Mesothelial cell of epicardium (in vitro differentiated cells): ENCODE measurements at regions not wholly inside any gene's neighbourhood (a gene's known extent, or its start where the extent isn't known, plus 50 kb on each side); places are given as distances from the start of the nearest gene placed in this dataset.

ENCODE experiments used
- DNase-seq, 2 experiments: peaks; one replicate each; pipeline ENCODE4 v3.0.0; 2021; ENCODE audit warnings: low spot score in 2 of 2; ENCODE audit not compliant: unreplicated experiment in 2 of 2
- H3K27ac Mint-ChIP-seq: 2 replicates; pipeline ENCODE4 v1.8.0; 2021; ENCODE audit warnings: mixed read lengths
- H3K27me3 Mint-ChIP-seq: 2 replicates; pipeline ENCODE4 v1.8.0; 2021; ENCODE audit warnings: low read depth, mixed read lengths
- H3K36me3 Mint-ChIP-seq: 2 replicates; pipeline ENCODE4 v1.8.0; 2021; ENCODE audit warnings: mixed read lengths
- H3K4me1 Mint-ChIP-seq: 2 replicates; pipeline ENCODE4 v1.8.0; 2021; ENCODE audit warnings: mixed read lengths
- H3K4me3 Mint-ChIP-seq: 2 replicates; pipeline ENCODE4 v1.8.0; 2021; ENCODE audit warnings: mild to moderate bottlenecking, moderate library complexity, mixed read lengths
- H3K9me3 Mint-ChIP-seq: 2 replicates; pipeline ENCODE4 v1.8.0; 2021; ENCODE audit warnings: mixed read lengths
- TF ChIP-seq, protein P1 (sequence below): fragments of 200-600 bp; sonication (generic); IDR thresholded peaks from one replicate; pipeline ENCODE4 v1.5.0; 2021; ENCODE audit warnings: antibody characterized with exemption; ENCODE audit not compliant: unreplicated experiment

DNA sequence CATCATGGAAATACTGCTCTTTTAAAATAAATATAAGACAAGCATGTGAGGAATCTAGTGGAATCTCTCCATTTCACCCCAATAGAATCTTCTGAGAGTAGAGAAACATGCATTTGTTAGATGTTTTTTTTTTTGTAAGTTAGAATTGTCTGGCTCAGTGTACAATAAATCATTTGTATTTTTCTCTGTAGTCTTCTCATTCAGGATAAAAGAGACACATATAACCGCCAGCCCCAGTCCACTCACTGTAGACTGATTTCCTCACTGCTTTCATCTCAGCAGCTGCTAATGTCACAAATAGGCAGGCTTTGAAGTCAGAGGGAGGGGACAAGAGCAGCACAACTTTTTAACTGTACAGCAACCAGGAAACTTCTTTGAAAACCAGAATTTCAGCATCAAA is 140.2 kb upstream of the RBMS3 start:
- Mint-ChIP-seq H3K27me3 (no peaks in the 10 kb centered on the region), H3K36me3 (no peaks in the 10 kb centered on the region), H3K27ac (no peak overlapping the region), H3K4me1 (peaks cover 28% of the 10 kb centered on the region), H3K9me3 (no peaks in the 10 kb centered on the region), H3K4me3 (no peak overlapping the region)
- DNase-seq, result no peak
- TF ChIP-seq, protein P1, sequence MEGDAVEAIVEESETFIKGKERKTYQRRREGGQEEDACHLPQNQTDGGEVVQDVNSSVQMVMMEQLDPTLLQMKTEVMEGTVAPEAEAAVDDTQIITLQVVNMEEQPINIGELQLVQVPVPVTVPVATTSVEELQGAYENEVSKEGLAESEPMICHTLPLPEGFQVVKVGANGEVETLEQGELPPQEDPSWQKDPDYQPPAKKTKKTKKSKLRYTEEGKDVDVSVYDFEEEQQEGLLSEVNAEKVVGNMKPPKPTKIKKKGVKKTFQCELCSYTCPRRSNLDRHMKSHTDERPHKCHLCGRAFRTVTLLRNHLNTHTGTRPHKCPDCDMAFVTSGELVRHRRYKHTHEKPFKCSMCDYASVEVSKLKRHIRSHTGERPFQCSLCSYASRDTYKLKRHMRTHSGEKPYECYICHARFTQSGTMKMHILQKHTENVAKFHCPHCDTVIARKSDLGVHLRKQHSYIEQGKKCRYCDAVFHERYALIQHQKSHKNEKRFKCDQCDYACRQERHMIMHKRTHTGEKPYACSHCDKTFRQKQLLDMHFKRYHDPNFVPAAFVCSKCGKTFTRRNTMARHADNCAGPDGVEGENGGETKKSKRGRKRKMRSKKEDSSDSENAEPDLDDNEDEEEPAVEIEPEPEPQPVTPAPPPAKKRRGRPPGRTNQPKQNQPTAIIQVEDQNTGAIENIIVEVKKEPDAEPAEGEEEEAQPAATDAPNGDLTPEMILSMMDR, result no peak

DNA sequence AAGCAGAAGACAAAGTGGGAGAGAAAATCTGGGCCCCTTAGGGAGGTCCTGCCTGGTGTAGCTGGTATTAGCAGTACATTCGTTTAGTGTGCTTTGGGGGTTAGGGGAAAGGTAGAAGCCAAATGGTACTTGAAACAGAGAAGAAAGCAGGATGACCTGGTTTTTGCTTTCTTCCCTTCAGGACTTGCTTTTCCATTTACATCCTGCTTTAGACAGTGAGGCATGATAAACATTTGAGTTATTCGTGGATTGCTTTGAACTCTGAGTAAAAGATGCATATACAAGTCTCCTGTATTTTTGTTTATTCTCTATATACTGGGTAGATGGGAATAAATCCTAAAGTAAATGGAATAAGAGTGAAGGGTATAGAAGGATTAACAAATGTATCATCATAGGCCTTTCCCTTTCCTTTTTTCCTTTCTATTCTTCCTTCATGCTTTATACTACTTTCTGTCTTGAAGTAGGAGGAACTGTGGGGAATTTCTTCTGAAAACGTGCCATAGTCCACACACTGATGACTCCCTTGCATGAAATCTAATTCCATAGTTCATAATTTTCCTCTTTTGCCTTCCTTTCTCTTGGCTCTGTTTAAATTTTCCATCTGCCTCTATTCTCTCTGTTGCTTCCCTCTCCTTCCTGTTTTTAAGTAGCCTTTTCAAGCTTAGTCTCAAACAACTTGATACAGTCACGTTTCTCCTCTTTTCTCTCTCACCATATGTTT is 139.5 kb upstream of the RBMS3 start:
- Mint-ChIP-seq H3K4me1 (peaks cover 33% of the 10 kb centered on the region), H3K36me3 (no peaks in the 10 kb centered on the region), H3K27me3 (no peaks in the 10 kb centered on the region), H3K9me3 (no peaks in the 10 kb centered on the region), H3K27ac (no peak overlapping the region), H3K4me3 (no peak overlapping the region)
- TF ChIP-seq, protein P1, result no peak
- no peak for DNase-seq

DNA sequence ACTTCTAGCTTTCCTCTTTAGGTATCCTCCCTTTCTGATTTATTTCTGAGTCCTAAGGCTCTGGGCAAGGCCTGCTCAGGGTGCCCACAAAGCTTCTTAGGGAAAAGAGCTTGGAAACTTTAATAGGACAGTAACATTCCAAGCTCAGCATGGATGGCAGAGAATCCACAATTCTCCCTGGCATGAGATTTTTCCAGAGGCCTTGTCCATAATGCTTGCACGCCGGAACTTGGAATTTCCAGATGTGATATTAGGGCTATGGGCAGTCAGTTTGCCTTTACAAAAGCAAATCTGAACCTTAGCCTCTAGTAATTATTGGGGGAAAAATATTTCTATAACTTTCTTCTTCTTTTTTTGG is 139.0 kb upstream of the RBMS3 start:
- no peak for DNase-seq
- Mint-ChIP-seq H3K36me3 (no peaks in the 10 kb centered on the region), H3K4me1 (peaks cover 33% of the 10 kb centered on the region)

DNA sequence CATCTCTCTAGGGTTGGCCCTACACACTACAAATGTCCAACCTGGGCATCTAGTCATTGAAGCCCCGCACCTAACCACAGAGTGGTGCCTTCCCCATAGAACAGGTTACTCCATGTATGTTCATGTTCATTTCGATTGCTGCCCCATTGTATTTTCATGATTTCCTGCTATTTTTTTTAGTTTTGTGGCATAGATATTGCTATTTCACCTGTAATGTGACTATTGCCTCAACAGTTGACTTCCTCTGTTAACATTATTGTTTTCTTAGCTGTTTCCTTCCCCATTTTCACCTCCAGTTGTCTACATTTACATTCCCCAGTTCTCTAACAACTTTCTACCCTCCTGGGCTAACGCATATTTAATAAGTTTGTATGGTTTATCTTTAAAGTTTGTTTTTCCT is 137.7 kb upstream of the RBMS3 start:
- TF ChIP-seq, protein P1, result no peak
- no peak overlapping the region for H3K4me3 Mint-ChIP-seq
- no peak for DNase-seq
- H3K36me3 Mint-ChIP-seq, result no peaks in the 10 kb centered on the region
- no peaks in the 10 kb centered on the region for H3K27me3 Mint-ChIP-seq
- H3K9me3 Mint-ChIP-seq, result no peaks in the 10 kb centered on the region
- H3K4me1 Mint-ChIP-seq, result peaks cover 33% of the 10 kb centered on the region
- no peak overlapping the region for H3K27ac Mint-ChIP-seq

More for the DNA sequence above, 139.0 kb upstream of the RBMS3 start:
- Mint-ChIP-seq H3K4me3 (no peak overlapping the region), H3K27me3 (no peaks in the 10 kb centered on the region), H3K27ac (no peak overlapping the region), H3K9me3 (no peaks in the 10 kb centered on the region)
- TF ChIP-seq, protein P1, result no peak

DNA sequence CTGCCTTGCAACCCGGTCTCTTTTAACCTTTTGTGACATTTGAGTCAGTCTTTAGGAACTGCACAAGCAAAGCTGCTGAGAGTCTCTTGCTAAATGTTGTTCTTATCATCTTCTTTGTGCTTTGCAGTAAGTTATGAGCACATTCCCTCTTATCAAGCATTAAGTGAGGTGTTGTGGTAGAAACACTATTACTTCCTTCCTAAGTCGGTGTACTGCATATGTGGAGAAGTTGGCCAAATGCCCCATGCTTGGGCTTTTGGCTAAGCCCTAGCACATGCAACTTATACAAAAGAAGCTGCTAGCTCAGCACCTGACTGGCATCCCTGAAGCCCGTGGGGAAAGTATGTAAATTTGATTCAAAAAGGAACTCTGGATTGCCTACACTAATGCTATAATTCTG is 136.5 kb upstream of the RBMS3 start:
- H3K9me3 Mint-ChIP-seq, result no peaks in the 10 kb centered on the region
- no peaks in the 10 kb centered on the region for H3K27me3 Mint-ChIP-seq
- TF ChIP-seq, protein P1, result no peak
- H3K36me3 Mint-ChIP-seq, result no peaks in the 10 kb centered on the region
- peaks cover 39% of the 10 kb centered on the region for H3K4me1 Mint-ChIP-seq
- H3K4me3 Mint-ChIP-seq, result no peak overlapping the region
- peak overlapping the region; percentile 75 for H3K27ac Mint-ChIP-seq
- DNase-seq, result no peak
